H9 (cell line): ENCODE measurements at regions not wholly inside any gene's neighbourhood (a gene's known extent, or its start where the extent isn't known, plus 50 kb on each side); places are given as distances from the start of the nearest gene placed in this dataset.
"Not testable (repeated sequence)": the region's sequence is repeated elsewhere in the genome, so short reads cannot be mapped to it uniquely, and the experiment has no call there.

Experiments used
- DNase-seq: peaks from one replicate; pipeline ENCODE4 v3.0.0-alpha.2; 2017
- H2AFZ ChIP-seq: one replicate; pipeline ENCODE4 v1.6.1; 2013; ENCODE audit warnings: mild to moderate bottlenecking, low read length, control low read depth, moderate library complexity
- H2AK5ac ChIP-seq: 2 replicates; pipeline ENCODE4 v1.6.1; 2013; ENCODE audit warnings: low read length, control low read depth, mixed read lengths; ENCODE audit not compliant: insufficient read length
- H2BK120ac ChIP-seq: one replicate; pipeline ENCODE4 v1.6.1; 2013; ENCODE audit warnings: low read depth, mild to moderate bottlenecking, low read length, control low read depth, inconsistent platforms; ENCODE audit not compliant: poor library complexity, severe bottlenecking
- H2BK12ac ChIP-seq: 2 replicates; pipeline ENCODE4 v1.6.1; 2013; ENCODE audit warnings: low read length, control low read depth, mixed read lengths, low read depth; ENCODE audit not compliant: insufficient read length
- H2BK15ac ChIP-seq: 2 replicates; pipeline ENCODE4 v1.6.1; 2013; ENCODE audit warnings: low read depth, low read length, control low read depth
- H2BK20ac ChIP-seq: one replicate; pipeline ENCODE4 v1.6.1; 2013; ENCODE audit warnings: low read depth, mild to moderate bottlenecking, low read length, control low read depth, inconsistent platforms; ENCODE audit not compliant: poor library complexity, severe bottlenecking
- H2BK5ac ChIP-seq: 2 replicates; pipeline ENCODE4 v1.6.1; 2013; ENCODE audit warnings: low read length, control low read depth, mixed read lengths; ENCODE audit not compliant: insufficient read length
- H3K14ac ChIP-seq: 2 replicates; pipeline ENCODE4 v1.6.1; 2013; ENCODE audit warnings: low read length, control low read depth; ENCODE audit not compliant: insufficient read depth
- H3K18ac ChIP-seq: 2 replicates; pipeline ENCODE4 v1.6.1; 2013; ENCODE audit warnings: low read depth, mild to moderate bottlenecking, mixed read lengths, low read length, control low read depth; ENCODE audit not compliant: insufficient read length
- H3K23ac ChIP-seq: 2 replicates; pipeline ENCODE4 v1.6.1; 2013; ENCODE audit warnings: low read length, control low read depth, mixed read lengths, low read depth; ENCODE audit not compliant: insufficient read length
- H3K23me2 ChIP-seq: 2 replicates; pipeline ENCODE4 v1.6.1; 2013; ENCODE audit warnings: low read depth, mild to moderate bottlenecking, mixed read lengths, low read length, control low read depth; ENCODE audit not compliant: insufficient read length, poor library complexity, severe bottlenecking
- H3K27ac ChIP-seq: 2 replicates; pipeline ENCODE4 v1.5.1; 2013; ENCODE audit warnings: low read length, control low read depth, mixed read lengths, low read depth; ENCODE audit not compliant: insufficient read length
- H3K27me3 ChIP-seq: 2 replicates; pipeline ENCODE4 v1.6.1; 2013; ENCODE audit warnings: low read length, control low read depth, inconsistent platforms; ENCODE audit not compliant: insufficient read depth
- H3K4ac ChIP-seq: 2 replicates; pipeline ENCODE4 v1.6.1; 2013; ENCODE audit warnings: low read depth, mild to moderate bottlenecking, control low read depth, inconsistent platforms, low read length, moderate library complexity
- H3K4me1 ChIP-seq: 2 replicates; pipeline ENCODE4 v1.6.1; 2013; ENCODE audit warnings: low read length, control low read depth, inconsistent platforms; ENCODE audit not compliant: insufficient read depth
- H3K4me2 ChIP-seq: 2 replicates; pipeline ENCODE4 v1.6.1; 2013; ENCODE audit warnings: low read length, control low read depth, mixed read lengths; ENCODE audit not compliant: insufficient read length, insufficient read depth
- H3K56ac ChIP-seq: 2 replicates; pipeline ENCODE4 v1.6.1; 2013; ENCODE audit warnings: low read depth, mild to moderate bottlenecking, mixed read lengths, low read length, control low read depth; ENCODE audit not compliant: insufficient read length
- H3K79me1 ChIP-seq: 2 replicates; pipeline ENCODE4 v1.6.1; 2013; ENCODE audit warnings: low read depth, mild to moderate bottlenecking, moderate library complexity, low read length, control low read depth, inconsistent platforms; ENCODE audit not compliant: insufficient read depth, poor library complexity, severe bottlenecking
- H3K79me2 ChIP-seq: 2 replicates; pipeline ENCODE4 v1.6.1; 2013; ENCODE audit warnings: low read length, control low read depth, inconsistent platforms; ENCODE audit not compliant: insufficient read depth
- H3K9ac ChIP-seq: 2 replicates; pipeline ENCODE4 v1.6.1; 2013; ENCODE audit warnings: low read length, control low read depth, mixed read lengths; ENCODE audit not compliant: insufficient read length; ENCODE audit errors: extremely low read depth
- H3K9me3 ChIP-seq: one replicate; pipeline ENCODE4 v1.6.1; 2013; ENCODE audit warnings: low read depth, low read length, inconsistent platforms; ENCODE audit not compliant: control insufficient read depth
- H3T11ph ChIP-seq: one replicate; pipeline ENCODE4 v1.6.1; 2013; ENCODE audit warnings: mild to moderate bottlenecking, low read length, control low read depth, inconsistent platforms
- H4K20me1 ChIP-seq: one replicate; pipeline ENCODE4 v1.6.1; 2013; ENCODE audit not compliant: control insufficient read depth, insufficient read length, insufficient read depth
- H4K5ac ChIP-seq: 2 replicates; pipeline ENCODE4 v1.6.1; 2013; ENCODE audit warnings: low read depth, mild to moderate bottlenecking, mixed read lengths, low read length, control low read depth; ENCODE audit not compliant: insufficient read length
- H4K8ac ChIP-seq: replicated peaks from 2 replicates; pipeline ENCODE4 v1.6.1; 2013; ENCODE audit warnings: low read length, control low read depth, mixed read lengths, low read depth; ENCODE audit not compliant: insufficient read length
- H4K91ac ChIP-seq: 2 replicates; pipeline ENCODE4 v1.6.1; 2013; ENCODE audit warnings: low read depth, mild to moderate bottlenecking, moderate library complexity, mixed read lengths, low read length, control low read depth; ENCODE audit not compliant: insufficient read length
- H3K27ac Mint-ChIP-seq, 3 experiments: 2 replicates in 2 of 3; 3 replicates in 1 of 3; pipeline ENCODE4 v1.8.0; 2020 to 2021; ENCODE audit warnings: mixed read lengths in 3 of 3, mild to moderate bottlenecking in 1 of 3, moderate library complexity in 1 of 3
- H3K27me3 Mint-ChIP-seq: 2 replicates; pipeline ENCODE4 v1.8.0; 2021; ENCODE audit warnings: low read depth, mild to moderate bottlenecking, moderate library complexity, mixed read lengths
- H3K36me3 Mint-ChIP-seq, 3 experiments: 2 replicates in 2 of 3; 3 replicates in 1 of 3; pipeline ENCODE4 v1.8.0; 2020 to 2021; ENCODE audit warnings: low read depth in 3 of 3, mixed read lengths in 3 of 3; ENCODE audit not compliant: insufficient read depth in 1 of 3
- H3K4me1 Mint-ChIP-seq, 2 experiments: 2 replicates each; pipeline ENCODE4 v1.8.0; 2020; ENCODE audit warnings: mixed read lengths in 2 of 2
- H3K4me3 Mint-ChIP-seq, 2 experiments: 2 replicates in 1 of 2; 3 replicates in 1 of 2; pipeline ENCODE4 v1.8.0; 2020 to 2021; ENCODE audit warnings: mild to moderate bottlenecking in 2 of 2, mixed read lengths in 2 of 2, moderate library complexity in 1 of 2
- H3K9me3 Mint-ChIP-seq, 2 experiments: 2 replicates in 1 of 2; 3 replicates in 1 of 2; pipeline ENCODE4 v1.8.0; 2020; ENCODE audit warnings: mild to moderate bottlenecking in 2 of 2, mixed read lengths in 2 of 2, moderate library complexity in 1 of 2
- WGBS: extraction: QIAGEN DNeasy Blood & Tissue Kit; methylation state at CpG from one replicate; pipeline ENCODE4 v1.1.7; 2013; ENCODE audit warnings: missing lambda C conversion rate, low lambda C conversion rate, mixed read lengths; ENCODE audit not compliant: insufficient read length; ENCODE audit errors: extremely low coverage; 5-methylcytosine and 5-hydroxymethylcytosine counted together

DNA sequence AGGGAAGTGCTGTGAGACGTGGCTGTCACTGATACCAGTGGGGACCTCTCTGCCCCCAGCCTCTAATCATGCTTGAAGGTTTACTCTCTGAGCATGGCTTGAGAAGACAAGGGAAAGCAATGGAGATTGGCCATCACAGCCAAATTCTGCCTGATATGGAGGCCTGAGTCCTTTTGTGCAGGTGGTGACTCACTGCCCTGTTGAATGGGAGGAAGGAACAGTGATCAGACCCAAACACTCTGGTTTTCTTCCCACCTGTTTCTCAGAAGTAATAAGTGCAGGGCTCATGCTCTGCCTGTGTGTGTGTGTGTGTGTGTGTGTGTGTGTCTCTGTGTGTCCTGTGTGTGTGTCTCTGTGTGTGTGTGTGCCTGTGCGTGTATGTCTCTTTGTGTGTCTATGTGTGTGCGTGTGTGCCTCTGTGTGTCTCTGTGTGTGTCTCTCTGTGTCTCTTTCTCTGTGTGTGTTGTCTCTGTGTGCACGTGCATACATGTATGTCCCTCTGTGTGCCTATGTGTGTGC lies 240.6 kb upstream of the PLGLB1 start:
- not testable (repeated sequence) for H2BK15ac ChIP-seq, H2BK12ac ChIP-seq, H3K4me1 ChIP-seq, H3K27ac Mint-ChIP-seq, H3K4me2 ChIP-seq, H3K9me3 ChIP-seq, H4K91ac ChIP-seq, H3K4me1 Mint-ChIP-seq, H2AK5ac ChIP-seq, H3K36me3 Mint-ChIP-seq, H3K23me2 ChIP-seq, H3K27ac ChIP-seq, H2BK5ac ChIP-seq, H3K14ac ChIP-seq, H4K20me1 ChIP-seq, H4K8ac ChIP-seq, H2BK20ac ChIP-seq, H3K23ac ChIP-seq, H3K79me1 ChIP-seq, H3K9me3 Mint-ChIP-seq, H3T11ph ChIP-seq, DNase-seq, H3K56ac ChIP-seq, H3K27me3 ChIP-seq, H2AFZ ChIP-seq, H2BK120ac ChIP-seq, H4K5ac ChIP-seq, H3K79me2 ChIP-seq, H3K4ac ChIP-seq, H3K4me3 Mint-ChIP-seq, H3K9ac ChIP-seq, H3K18ac ChIP-seq
- H3K27me3 Mint-ChIP-seq, result peaks cover 16% of the 10 kb centered on the region
- WGBS, result no CpG with 5 or more reads among the region's 4 CpGs

GRCh38 chr2:87263868-87264518 lies 242.3 kb upstream of the PLGLB1 start:
- H3K27me3 Mint-ChIP-seq, result peaks cover 10% of the 10 kb centered on the region
- not testable (repeated sequence) for H3K4me2 ChIP-seq, H4K8ac ChIP-seq, H3K9me3 ChIP-seq, H3K27ac Mint-ChIP-seq, H3K27me3 ChIP-seq, H2BK12ac ChIP-seq, H3K9ac ChIP-seq, H3K79me1 ChIP-seq, H2BK5ac ChIP-seq, H2BK15ac ChIP-seq, H3K4ac ChIP-seq, H2AFZ ChIP-seq, H2BK120ac ChIP-seq, H3K36me3 Mint-ChIP-seq, H3K56ac ChIP-seq, H4K20me1 ChIP-seq, H4K91ac ChIP-seq, H3K23ac ChIP-seq, H3K4me1 Mint-ChIP-seq, H3K14ac ChIP-seq, H3K9me3 Mint-ChIP-seq, H2BK20ac ChIP-seq, H4K5ac ChIP-seq, H2AK5ac ChIP-seq, H3K27ac ChIP-seq, H3K23me2 ChIP-seq, DNase-seq, H3K79me2 ChIP-seq, H3K4me1 ChIP-seq, H3K18ac ChIP-seq, H3K4me3 Mint-ChIP-seq, H3T11ph ChIP-seq
- WGBS, result no CpG with 5 or more reads among the region's 3 CpGs
